Chondrocyte (in vitro differentiated cells): ENCODE measurements at regions not wholly inside any gene's neighbourhood (a gene's known extent, or its start where the extent isn't known, plus 50 kb on each side); places are given as distances from the start of the nearest gene placed in this dataset.

Experiments
- DNase-seq: peaks from one replicate; pipeline ENCODE4 v3.0.0; 2021; ENCODE audit warnings: mixed read lengths, low spot score
- H3K27ac Mint-ChIP-seq: one replicate; pipeline ENCODE4 v1.8.0; 2021; ENCODE audit warnings: mild to moderate bottlenecking, moderate library complexity, mixed read lengths; ENCODE audit not compliant: unreplicated experiment
- H3K27me3 Mint-ChIP-seq: 2 replicates; pipeline ENCODE4 v1.8.0; 2021; ENCODE audit warnings: low read depth, mixed read lengths
- H3K36me3 Mint-ChIP-seq: 2 replicates; pipeline ENCODE4 v1.8.0; 2021; ENCODE audit warnings: low read depth, mixed read lengths
- H3K4me1 Mint-ChIP-seq: 2 replicates; pipeline ENCODE4 v1.8.0; 2021; ENCODE audit warnings: low read depth, mild to moderate bottlenecking, mixed read lengths
- H3K4me3 Mint-ChIP-seq: one replicate; pipeline ENCODE4 v1.8.0; 2021; ENCODE audit warnings: mild to moderate bottlenecking, moderate library complexity, mixed read lengths; ENCODE audit not compliant: unreplicated experiment
- H3K9me3 Mint-ChIP-seq: 2 replicates; pipeline ENCODE4 v1.8.0; 2021; ENCODE audit warnings: low read depth, mixed read lengths
- CTCF ChIP-seq: fragments of 200-600 bp; sonication (generic); IDR thresholded peaks from 2 replicates; pipeline ENCODE4 v1.5.0; 2021; ENCODE audit warnings: antibody characterized with exemption, mild to moderate bottlenecking, moderate library complexity

GRCh38 chr5:84650429-84650828, 265.7 kb upstream of the EDIL3 start:
- no peak overlapping the region for H3K27ac Mint-ChIP-seq
- no peak for TF ChIP-seq CTCF
- no peak for DNase-seq
- H3K4me1 Mint-ChIP-seq: no peaks in the 10 kb centered on the region
- H3K27me3 Mint-ChIP-seq: peaks cover 2% of the 10 kb centered on the region
- H3K4me3 Mint-ChIP-seq: no peak overlapping the region
- no peaks in the 10 kb centered on the region for H3K9me3 Mint-ChIP-seq
- no peaks in the 10 kb centered on the region for H3K36me3 Mint-ChIP-seq

- Mint-ChIP-seq H3K9me3 (no peaks in the 10 kb centered on the region), H3K36me3 (no peaks in the 10 kb centered on the region), H3K4me1 (peaks cover 10% of the 10 kb centered on the region), H3K27ac (no peak overlapping the region), H3K27me3 (peaks cover 2% of the 10 kb centered on the region), H3K4me3 (no peak overlapping the region)
- TF ChIP-seq CTCF: no peak
- DNase-seq: no peak
Measured at GRCh38 chr5:84647581-84647980, 262.9 kb upstream of the EDIL3 start.

- DNase-seq: no peak
- Mint-ChIP-seq H3K27ac (no peak overlapping the region), H3K4me1 (peaks cover 13% of the 10 kb centered on the region), H3K9me3 (no peaks in the 10 kb centered on the region), H3K36me3 (no peaks in the 10 kb centered on the region), H3K4me3 (no peak overlapping the region), H3K27me3 (no peaks in the 10 kb centered on the region)
- no peak for TF ChIP-seq CTCF
Measured at GRCh38 chr5:84642795-84643194, 258.1 kb upstream of the EDIL3 start.

DNA sequence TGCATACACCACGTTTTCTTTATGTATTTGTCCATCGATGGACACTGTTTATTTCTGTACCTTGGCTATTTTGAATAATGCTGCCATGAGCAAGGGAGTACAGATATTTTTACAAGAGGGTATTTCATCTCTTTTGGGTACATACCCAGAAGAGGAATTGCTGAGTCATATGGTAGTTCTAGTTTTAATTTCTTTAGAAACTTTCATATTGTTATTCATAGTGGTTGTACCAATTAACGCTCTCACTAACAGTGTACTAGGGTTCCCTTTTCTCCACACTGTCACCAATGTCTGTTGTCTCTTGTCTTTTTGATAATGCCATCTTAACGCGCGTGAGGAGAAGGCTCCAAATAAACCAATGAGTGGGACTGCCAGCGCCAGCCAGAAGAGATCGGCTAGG, 257.6 kb upstream of the EDIL3 start:
- Mint-ChIP-seq H3K9me3 (no peaks in the 10 kb centered on the region), H3K4me3 (no peak overlapping the region), H3K27ac (no peak overlapping the region), H3K36me3 (no peaks in the 10 kb centered on the region), H3K4me1 (peaks cover 13% of the 10 kb centered on the region), H3K27me3 (no peaks in the 10 kb centered on the region)
- no peak for TF ChIP-seq CTCF
- DNase-seq: no peak

DNA sequence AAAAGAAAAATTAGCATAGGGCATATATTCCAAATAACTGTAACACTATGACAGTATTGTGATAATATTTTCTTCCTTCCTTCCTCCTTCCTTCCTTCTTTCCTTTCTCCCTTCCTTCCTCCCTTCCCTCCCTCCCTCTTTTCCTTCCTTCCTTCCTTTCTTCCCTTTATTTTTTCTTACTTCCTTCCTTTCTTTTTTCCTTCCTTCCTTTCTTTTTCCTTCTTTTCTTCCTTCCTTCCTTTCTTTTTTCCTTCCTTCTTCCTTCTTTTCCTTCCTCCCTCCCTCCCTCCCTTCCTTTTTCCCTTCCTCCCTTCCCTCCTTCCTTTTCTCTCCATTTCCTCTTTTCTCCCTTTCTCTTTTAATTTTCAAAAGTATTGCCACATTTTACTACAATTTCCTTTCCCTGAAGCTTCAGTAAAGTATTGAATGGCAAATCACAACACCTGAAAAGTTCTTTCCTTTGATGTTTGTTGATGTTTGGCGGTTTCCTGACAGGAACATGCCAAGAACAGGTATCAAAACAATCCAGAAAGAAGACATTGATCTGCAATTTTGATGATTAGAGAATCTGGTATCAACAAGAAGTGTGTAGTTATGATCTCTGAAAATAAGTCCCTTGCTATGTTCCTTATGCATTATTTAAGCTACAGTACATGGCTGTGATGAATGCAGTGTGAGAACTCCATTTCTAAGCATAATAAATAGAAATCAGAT, 253.1 kb upstream of the EDIL3 start:
- no peaks in the 10 kb centered on the region for H3K9me3 Mint-ChIP-seq
- peaks cover 5% of the 10 kb centered on the region for H3K4me1 Mint-ChIP-seq
- no peaks in the 10 kb centered on the region for H3K36me3 Mint-ChIP-seq
- no peak for TF ChIP-seq CTCF
- H3K27ac Mint-ChIP-seq: no peak overlapping the region
- no peaks in the 10 kb centered on the region for H3K27me3 Mint-ChIP-seq
- no peak for DNase-seq
- no peak overlapping the region for H3K4me3 Mint-ChIP-seq
